Hepatic stellate cell (primary cell): ENCODE measurements at regions not wholly inside any gene's neighbourhood (a gene's known extent, or its start where the extent isn't known, plus 50 kb on each side); places are given as distances from the start of the nearest gene placed in this dataset.
"Not testable (repeated sequence)": the region's sequence is repeated elsewhere in the genome, so short reads cannot be mapped to it uniquely, and the experiment has no call there.

Experiments
- DNase-seq: peaks from one replicate; pipeline ENCODE4 v3.0.0; 2011; ENCODE audit warnings: low spot score

GRCh38 chr14:23694949-23695663 lies 58.9 kb downstream of the DHRS2 start:
- no peak for DNase-seq

- no peak for DNase-seq
Measured at GRCh38 chr14:23695664-23695999, 59.5 kb downstream of the DHRS2 start.

DNA sequence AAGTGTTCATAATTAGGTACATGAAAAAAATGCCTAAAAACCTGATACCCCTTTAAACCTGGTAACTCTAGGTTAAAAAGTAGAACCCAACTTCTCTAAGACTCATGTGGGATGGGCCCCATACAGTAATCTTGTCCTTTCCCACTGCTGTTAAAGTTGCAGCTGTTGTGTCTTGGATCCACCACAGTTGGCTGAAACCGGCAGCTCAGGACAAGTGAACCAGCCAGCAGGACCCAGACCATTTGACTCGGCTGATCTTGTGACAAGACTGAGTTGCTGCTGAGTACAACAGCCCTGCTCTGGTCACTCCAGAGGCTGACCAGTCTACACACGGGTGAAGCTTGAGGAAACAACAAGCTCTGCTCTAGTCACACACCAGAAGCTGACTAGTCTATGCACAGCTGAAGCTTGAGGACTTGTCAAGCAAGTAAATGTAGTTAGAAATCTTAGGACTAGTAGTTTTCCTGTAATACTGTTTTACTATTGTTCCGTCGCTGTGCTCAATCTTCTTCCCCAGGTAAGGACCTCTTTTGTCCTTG lies 60.6 kb downstream of the DHRS2 start:
- no peak for DNase-seq

- no peak for DNase-seq
Measured at GRCh38 chr14:23697680-23698079, 61.5 kb downstream of the DHRS2 start.

DNA sequence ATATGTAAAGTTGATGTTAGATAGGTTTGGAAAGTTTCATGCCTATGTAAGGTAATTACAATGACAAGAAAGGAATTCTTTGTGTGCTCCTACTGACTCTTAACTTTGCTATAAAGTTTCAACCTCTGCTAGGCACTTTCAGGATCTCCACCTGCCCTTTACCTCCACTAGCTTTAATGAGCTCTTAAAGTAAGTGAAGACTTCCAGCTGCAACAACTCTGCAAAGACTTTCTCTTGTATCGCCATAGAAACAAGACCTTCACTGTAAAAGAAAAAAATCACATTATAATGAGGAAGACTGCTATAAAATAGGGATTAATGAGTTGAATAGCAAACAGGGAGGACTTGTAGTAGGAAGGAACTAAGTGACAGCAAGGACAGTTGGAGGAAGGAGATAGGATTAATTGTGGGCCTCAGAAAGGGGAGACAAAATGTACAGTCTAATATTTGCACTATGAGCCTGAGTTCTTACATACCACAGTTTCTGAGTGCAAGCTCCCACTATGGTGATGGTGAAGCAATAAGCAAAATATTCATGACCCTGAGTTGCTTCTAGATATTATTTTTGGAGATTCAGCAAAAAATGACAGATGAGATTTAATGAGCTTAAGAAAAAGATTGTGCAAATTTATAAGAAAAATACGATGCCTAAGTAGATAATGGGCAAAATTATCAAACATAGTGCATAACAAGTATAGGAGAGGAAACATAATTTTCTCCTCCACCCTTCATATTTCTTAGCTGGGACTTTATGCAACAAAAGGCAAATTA lies 66.7 kb downstream of the DHRS2 start:
- DNase-seq, result no peak

DNA sequence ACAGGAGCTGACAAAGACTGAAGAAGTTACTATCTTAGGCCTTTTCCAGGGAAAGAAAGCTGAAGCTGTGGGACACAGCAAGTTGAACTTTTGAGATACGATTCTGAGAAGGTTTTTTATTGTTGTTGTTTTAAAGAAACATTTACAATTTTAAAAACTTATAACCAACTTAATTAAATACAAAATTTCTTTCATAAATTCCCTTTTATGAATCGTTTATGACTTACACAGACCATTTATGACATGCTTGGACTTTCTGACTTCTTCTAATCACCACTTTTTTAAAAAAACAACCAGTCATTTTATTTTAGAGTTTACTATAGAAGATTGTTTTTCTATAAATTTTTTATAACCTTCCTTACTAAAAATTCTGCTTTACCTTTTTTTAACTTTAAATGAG lies 68.7 kb downstream of the DHRS2 start:
- no peak for DNase-seq

- no peak for DNase-seq
Measured at GRCh38 chr14:23707415-23707814, 71.3 kb downstream of the DHRS2 start.

GRCh38 chr14:23708343-23708742 lies 72.2 kb downstream of the DHRS2 start:
- no peak for DNase-seq

DNA sequence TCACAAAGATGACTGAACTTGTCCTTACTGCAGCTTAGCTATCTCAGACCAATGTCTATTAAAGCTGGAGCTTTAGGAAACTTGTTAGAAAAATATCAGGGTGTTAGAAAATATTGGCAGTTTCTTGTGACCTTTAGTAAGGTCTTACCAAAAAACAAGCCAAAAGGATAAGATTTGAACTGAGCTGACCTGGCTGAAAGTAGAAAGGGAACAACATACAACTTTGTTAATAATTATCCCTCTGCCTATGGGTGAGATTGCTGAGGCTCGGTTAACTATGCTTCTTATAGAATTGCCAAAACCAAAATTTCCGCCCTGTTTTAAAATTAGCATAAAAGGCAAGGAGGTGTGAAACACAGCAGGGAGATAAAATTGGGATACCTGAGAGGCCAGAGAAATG lies 73.8 kb downstream of the DHRS2 start:
- DNase-seq, result no peak

GRCh38 chr14:23712287-23712686 lies 76.1 kb downstream of the DHRS2 start:
- no peak for DNase-seq

GRCh38 chr14:23719225-23719985 lies 83.2 kb downstream of the DHRS2 start:
- DNase-seq, result no peak

DNA sequence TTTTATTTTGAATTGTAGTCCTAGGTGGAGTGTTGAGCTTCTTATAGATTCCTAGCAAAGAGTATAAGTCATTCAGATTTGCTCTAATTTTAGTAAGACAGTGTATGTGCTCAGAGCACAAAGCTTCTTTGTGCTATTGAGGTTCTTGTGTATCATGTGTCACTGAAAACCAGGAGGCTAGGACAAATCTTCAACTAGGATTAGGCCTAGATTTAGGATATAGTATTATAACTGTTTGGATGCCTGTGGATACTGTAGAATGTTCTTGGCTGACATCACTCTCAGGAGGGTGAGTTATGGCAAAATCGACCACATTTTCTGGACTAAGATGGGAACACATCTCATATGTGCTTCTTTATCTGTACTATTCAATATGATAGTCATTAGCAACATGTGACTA lies 86.5 kb downstream of the DHRS2 start:
- DNase-seq, result no peak

DNA sequence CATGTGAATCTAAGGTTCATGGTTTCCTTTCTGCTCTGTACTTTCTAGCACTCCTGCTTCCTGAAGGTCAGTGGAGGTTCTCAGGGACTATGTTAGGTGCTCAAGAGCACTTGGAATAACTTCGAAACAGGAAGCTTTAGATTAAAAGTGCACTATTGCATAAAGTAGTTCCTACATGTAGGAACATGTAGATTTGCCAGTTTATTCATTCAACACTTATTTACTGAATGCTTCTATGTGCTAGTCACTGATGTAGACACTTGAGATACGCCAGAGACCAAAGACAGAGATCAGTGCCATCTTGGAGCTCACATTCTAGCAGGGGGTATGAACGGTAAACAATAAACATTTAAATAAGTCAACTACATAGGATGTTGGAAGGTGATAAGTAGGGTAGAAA lies 87.7 kb downstream of the DHRS2 start:
- DNase-seq, result no peak

- no peak for DNase-seq
Measured at GRCh38 chr14:23725528-23725927, 89.4 kb downstream of the DHRS2 start.

GRCh38 chr14:23725980-23726710 lies 90.0 kb downstream of the DHRS2 start:
- no peak for DNase-seq

GRCh38 chr14:23727566-23728335 lies 91.6 kb downstream of the DHRS2 start:
- DNase-seq, result peak; percentile 64

DNA sequence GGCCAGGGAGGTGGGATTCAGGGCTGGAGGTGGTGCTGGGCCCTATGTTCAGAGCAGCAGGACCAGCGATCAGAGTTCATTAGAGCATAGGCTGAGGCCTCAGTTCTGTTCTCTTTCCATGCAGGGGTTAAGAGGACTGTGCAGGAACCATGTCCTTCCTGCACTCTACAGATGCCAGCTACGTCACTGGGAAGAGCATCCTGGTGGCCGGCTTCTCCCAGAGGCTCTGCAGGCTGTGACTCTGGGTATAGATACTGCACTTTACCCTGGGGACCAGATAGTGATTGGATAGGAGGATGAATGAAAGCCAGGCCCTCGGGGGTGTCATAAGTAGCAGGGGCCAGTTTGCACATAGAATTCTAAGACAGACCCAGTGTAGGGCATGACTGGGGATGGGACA lies 92.6 kb downstream of the DHRS2 start:
- DNase-seq, result no peak

DNA sequence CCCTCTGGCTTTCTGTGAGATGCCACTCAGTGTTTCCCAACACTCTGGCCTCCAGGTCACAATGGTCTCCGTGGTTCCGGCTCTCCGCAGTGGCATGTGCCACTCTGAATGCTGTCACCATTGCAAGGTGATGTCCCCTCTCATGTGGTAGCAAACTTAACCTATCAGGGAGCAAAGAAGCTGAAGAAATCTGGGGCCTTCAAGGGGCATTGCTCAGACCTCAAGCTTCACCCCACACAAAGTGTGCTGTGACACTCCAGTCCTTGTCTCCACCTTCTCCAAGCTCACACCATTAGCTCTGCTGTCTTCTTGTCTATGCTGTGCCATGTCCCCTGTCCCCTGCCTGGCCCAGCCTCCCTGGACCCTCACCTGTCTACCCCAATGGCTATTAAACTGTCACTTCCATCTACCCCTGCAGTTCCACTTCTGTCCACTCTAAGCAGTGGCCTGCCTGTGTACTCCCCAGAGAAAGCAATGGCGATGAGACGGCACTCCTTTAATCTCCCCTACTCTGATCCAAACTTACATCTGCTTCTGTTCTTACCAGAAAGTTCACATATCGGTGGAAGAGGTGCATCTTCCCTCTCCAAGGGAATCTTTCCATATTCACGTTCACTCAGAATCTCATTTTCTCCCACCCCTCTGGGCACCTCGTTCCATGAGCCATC lies 93.7 kb downstream of the DHRS2 start:
- peak; percentile 19 for DNase-seq

DNA sequence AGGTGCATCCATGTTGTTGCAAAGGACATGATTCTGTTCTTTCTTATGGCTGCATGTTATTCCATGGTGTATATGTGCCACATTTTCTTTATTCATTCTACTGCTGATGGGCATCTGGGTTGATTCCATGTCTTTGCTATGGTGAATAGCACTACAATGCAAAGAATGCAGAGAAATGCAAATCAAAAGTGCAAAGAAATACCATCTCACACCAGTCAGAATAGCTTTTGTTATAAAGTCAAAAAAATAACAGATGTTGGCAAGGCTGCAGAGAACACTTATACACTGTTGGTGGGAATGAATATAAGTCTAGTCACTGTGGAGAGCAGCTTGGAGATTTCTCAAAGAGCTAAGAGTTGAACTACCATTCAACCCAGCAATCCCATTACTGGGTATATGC lies 99.2 kb downstream of the DHRS2 start:
- DNase-seq, result no peak

- not testable (repeated sequence) for DNase-seq
Measured at GRCh38 chr14:23744368-23744767, 108.2 kb downstream of the DHRS2 start.

GRCh38 chr14:23750357-23750756 lies 114.2 kb downstream of the DHRS2 start:
- DNase-seq, result no peak
